ENCODE measurements at regions not wholly inside any gene's neighbourhood (a gene's known extent, or its start where the extent isn't known, plus 50 kb on each side); places are given as distances from the start of the nearest gene placed in this dataset.

GRCh38 chr2:5983511-5984272, 291.5 kb downstream of the SOX11 start:
- H4K20me1 ChIP-seq (ENCODE audit: insufficient read depth, low read depth, low read length): no peaks in the 10 kb centered on the region
- no peak overlapping the region for H3K4me3 ChIP-seq (ENCODE audit: low read length)
- H3K9me3 ChIP-seq (ENCODE audit: low read length): no peaks in the 10 kb centered on the region
- no peak overlapping the region for H2AFZ ChIP-seq (ENCODE audit: low read length)
- no peaks in the 10 kb centered on the region for H3K27me3 ChIP-seq (ENCODE audit: low read length)
- H3K27ac ChIP-seq (ENCODE audit: low read length): no peak overlapping the region
- no peaks in the 10 kb centered on the region; the same call in 1 of the 2 replicates for H3K36me3 ChIP-seq (ENCODE audit: insufficient read depth, low read length)
- no peaks in the 10 kb centered on the region for H3K79me2 ChIP-seq (ENCODE audit: low read length)
- no peak overlapping the region for H3K9ac ChIP-seq (ENCODE audit: low read length)
- DNase-seq: no peak
- peaks cover 58% of the 10 kb centered on the region for H3K4me1 ChIP-seq (ENCODE audit: low read length)
- no peak overlapping the region for H3K4me2 ChIP-seq (ENCODE audit: low read depth, low read length, poor library complexity, severe bottlenecking)
- no peaks in the 10 kb centered on the region for H3K9me2 ChIP-seq (replicated peaks; ENCODE audit: insufficient read depth, low read length)

- no peak for DNase-seq
- no peaks in the 10 kb centered on the region for H4K20me1 ChIP-seq (ENCODE audit: insufficient read depth, low read depth, low read length)
- no peaks in the 10 kb centered on the region for H3K79me2 ChIP-seq (ENCODE audit: low read length)
- H3K27ac ChIP-seq (ENCODE audit: low read length): no peak overlapping the region
- no peaks in the 10 kb centered on the region for H3K9me3 ChIP-seq (ENCODE audit: low read length)
- H3K36me3 ChIP-seq (ENCODE audit: insufficient read depth, low read length): no peaks in the 10 kb centered on the region; the same call in 1 of the 2 replicates
- H3K4me1 ChIP-seq (ENCODE audit: low read length): peaks cover 61% of the 10 kb centered on the region
- no peak overlapping the region for H3K4me2 ChIP-seq (ENCODE audit: low read depth, low read length, poor library complexity, severe bottlenecking)
- no peak overlapping the region for H3K4me3 ChIP-seq (ENCODE audit: low read length)
- no peak overlapping the region for H3K9ac ChIP-seq (ENCODE audit: low read length)
- no peak overlapping the region for H2AFZ ChIP-seq (ENCODE audit: low read length)
- no peaks in the 10 kb centered on the region for H3K9me2 ChIP-seq (replicated peaks; ENCODE audit: insufficient read depth, low read length)
- H3K27me3 ChIP-seq (ENCODE audit: low read length): no peaks in the 10 kb centered on the region
Observed at GRCh38 chr2:5984273-5984655, 292.1 kb downstream of the SOX11 start.

- Histone ChIP-seq H3K79me2 (ENCODE audit: low read length) (no peaks in the 10 kb centered on the region), H3K9me3 (ENCODE audit: low read length) (no peaks in the 10 kb centered on the region), H3K9ac (ENCODE audit: low read length) (no peak overlapping the region), H2AFZ (ENCODE audit: low read length) (no peak overlapping the region), H4K20me1 (ENCODE audit: insufficient read depth, low read depth, low read length) (no peaks in the 10 kb centered on the region), H3K4me3 (ENCODE audit: low read length) (no peak overlapping the region), H3K27ac (ENCODE audit: low read length) (no peak overlapping the region), H3K4me1 (ENCODE audit: low read length) (peaks cover 55% of the 10 kb centered on the region), H3K4me2 (ENCODE audit: low read depth, low read length, poor library complexity, severe bottlenecking) (no peak overlapping the region), H3K9me2 (replicated peaks; ENCODE audit: insufficient read depth, low read length) (no peaks in the 10 kb centered on the region), H3K27me3 (ENCODE audit: low read length) (no peaks in the 10 kb centered on the region), H3K36me3 (ENCODE audit: insufficient read depth, low read length) (no peaks in the 10 kb centered on the region; the same call in 1 of the 2 replicates)
- DNase-seq: no peak
Observed at GRCh38 chr2:5984946-5985345, 292.8 kb downstream of the SOX11 start.

- Histone ChIP-seq H3K4me2 (ENCODE audit: low read depth, low read length, poor library complexity, severe bottlenecking) (peak overlapping the region; percentile 35), H2AFZ (ENCODE audit: low read length) (peak overlapping the region; percentile 24; the same call in 1 of the 2 replicates), H3K36me3 (ENCODE audit: insufficient read depth, low read length) (no peaks in the 10 kb centered on the region; the same call in 1 of the 2 replicates), H3K4me3 (ENCODE audit: low read length) (no peak overlapping the region), H3K9me3 (ENCODE audit: low read length) (no peaks in the 10 kb centered on the region), H3K27ac (ENCODE audit: low read length) (peak overlapping the region; percentile 69), H3K79me2 (ENCODE audit: low read length) (no peaks in the 10 kb centered on the region), H3K4me1 (ENCODE audit: low read length) (peaks cover 54% of the 10 kb centered on the region), H3K27me3 (ENCODE audit: low read length) (no peaks in the 10 kb centered on the region), H3K9me2 (replicated peaks; ENCODE audit: insufficient read depth, low read length) (no peaks in the 10 kb centered on the region), H4K20me1 (ENCODE audit: insufficient read depth, low read depth, low read length) (no peaks in the 10 kb centered on the region), H3K9ac (ENCODE audit: low read length) (0 out of 2 replicates have a peak overlapping the region, but pooled peaks have one; percentile 33)
- no peak for DNase-seq
Observed at GRCh38 chr2:5985536-5986385, 293.6 kb downstream of the SOX11 start.

GRCh38 chr2:5986801-5987787, 294.9 kb downstream of the SOX11 start:
- Histone ChIP-seq H3K9me2 (replicated peaks; ENCODE audit: insufficient read depth, low read length) (no peaks in the 10 kb centered on the region), H3K9me3 (ENCODE audit: low read length) (no peaks in the 10 kb centered on the region), H3K9ac (ENCODE audit: low read length) (peak overlapping the region; percentile 33), H3K4me1 (ENCODE audit: low read length) (peaks cover 44% of the 10 kb centered on the region), H3K4me3 (ENCODE audit: low read length) (no peak overlapping the region; the same call in 1 of the 2 replicates), H3K79me2 (ENCODE audit: low read length) (no peaks in the 10 kb centered on the region), H4K20me1 (ENCODE audit: insufficient read depth, low read depth, low read length) (no peaks in the 10 kb centered on the region), H3K36me3 (ENCODE audit: insufficient read depth, low read length) (no peaks in the 10 kb centered on the region; the same call in 1 of the 2 replicates), H3K4me2 (ENCODE audit: low read depth, low read length, poor library complexity, severe bottlenecking) (peak overlapping the region; percentile 35), H3K27me3 (ENCODE audit: low read length) (no peaks in the 10 kb centered on the region), H3K27ac (ENCODE audit: low read length) (peak overlapping the region; percentile 69), H2AFZ (ENCODE audit: low read length) (peak overlapping the region; percentile 24; the same call in 1 of the 2 replicates)
- DNase-seq: peak; percentile 74

- no peak for DNase-seq
- Histone ChIP-seq H3K9me3 (ENCODE audit: low read length) (no peaks in the 10 kb centered on the region), H3K4me2 (ENCODE audit: low read depth, low read length, poor library complexity, severe bottlenecking) (no peak overlapping the region), H3K9me2 (replicated peaks; ENCODE audit: insufficient read depth, low read length) (no peaks in the 10 kb centered on the region), H3K79me2 (ENCODE audit: low read length) (no peaks in the 10 kb centered on the region), H3K9ac (ENCODE audit: low read length) (no peak overlapping the region), H2AFZ (ENCODE audit: low read length) (no peak overlapping the region), H3K4me3 (ENCODE audit: low read length) (no peak overlapping the region), H4K20me1 (ENCODE audit: insufficient read depth, low read depth, low read length) (no peaks in the 10 kb centered on the region), H3K27ac (ENCODE audit: low read length) (0 out of 2 replicates have a peak overlapping the region, but pooled peaks have one; percentile 7), H3K36me3 (ENCODE audit: insufficient read depth, low read length) (no peaks in the 10 kb centered on the region; the same call in 1 of the 2 replicates), H3K27me3 (ENCODE audit: low read length) (no peaks in the 10 kb centered on the region), H3K4me1 (ENCODE audit: low read length) (peaks cover 39% of the 10 kb centered on the region)
Observed at GRCh38 chr2:5988120-5988519, 295.9 kb downstream of the SOX11 start.

- no peaks in the 10 kb centered on the region for H3K27me3 ChIP-seq (ENCODE audit: low read length)
- no peaks in the 10 kb centered on the region; the same call in 1 of the 2 replicates for H3K36me3 ChIP-seq (ENCODE audit: insufficient read depth, low read length)
- no peaks in the 10 kb centered on the region for H4K20me1 ChIP-seq (ENCODE audit: insufficient read depth, low read depth, low read length)
- H3K9ac ChIP-seq (ENCODE audit: low read length): no peak overlapping the region
- H3K9me2 ChIP-seq (replicated peaks; ENCODE audit: insufficient read depth, low read length): no peaks in the 10 kb centered on the region
- no peaks in the 10 kb centered on the region for H3K9me3 ChIP-seq (ENCODE audit: low read length)
- no peak overlapping the region for H3K27ac ChIP-seq (ENCODE audit: low read length)
- H2AFZ ChIP-seq (ENCODE audit: low read length): no peak overlapping the region
- H3K4me1 ChIP-seq (ENCODE audit: low read length): peaks cover 39% of the 10 kb centered on the region
- H3K4me3 ChIP-seq (ENCODE audit: low read length): no peak overlapping the region
- H3K79me2 ChIP-seq (ENCODE audit: low read length): no peaks in the 10 kb centered on the region
- no peak for DNase-seq
- H3K4me2 ChIP-seq (ENCODE audit: low read depth, low read length, poor library complexity, severe bottlenecking): no peak overlapping the region
Observed at GRCh38 chr2:5990086-5990485, 297.9 kb downstream of the SOX11 start.

Measured in Karpas-422 (cell line).